HG03280 (cell line): ENCODE measurements at regions not wholly inside any gene's neighbourhood (a gene's known extent, or its start where the extent isn't known, plus 50 kb on each side); places are given as distances from the start of the nearest gene placed in this dataset.
"Not testable (repeated sequence)": the region's sequence is repeated elsewhere in the genome, so short reads cannot be mapped to it uniquely, and the experiment has no call there.

ENCODE experiments used
- ATAC-seq: cut with Tn5 transposase; IDR thresholded peaks from one replicate; pipeline ENCODE4 v1.9.1; 2021; ENCODE audit warnings: mild to moderate bottlenecking, moderate library complexity; ENCODE audit not compliant: unreplicated experiment

GRCh38 chr5:147075187-147075586 lies 159.6 kb upstream of the STK32A start:
- ATAC-seq, result no peak

- no peak for ATAC-seq
Measured at GRCh38 chr5:147080391-147080790, 154.4 kb upstream of the STK32A start.

- ATAC-seq, result no peak
Measured at GRCh38 chr5:147081311-147081764, 153.5 kb upstream of the STK32A start.

GRCh38 chr5:147084702-147085101 lies 150.1 kb upstream of the STK32A start:
- ATAC-seq, result no peak

GRCh38 chr5:147085409-147085808 lies 149.4 kb upstream of the STK32A start:
- ATAC-seq, result no peak

GRCh38 chr5:147092044-147092443 lies 142.8 kb upstream of the STK32A start:
- no peak for ATAC-seq

GRCh38 chr5:147093138-147093537 lies 141.7 kb upstream of the STK32A start:
- no peak for ATAC-seq

- ATAC-seq, result no peak
Measured at GRCh38 chr5:147095740-147096139, 139.1 kb upstream of the STK32A start.

GRCh38 chr5:147098233-147098790 lies 136.5 kb upstream of the STK32A start:
- ATAC-seq, result peak; percentile 62

GRCh38 chr5:147101659-147102369 lies 133.0 kb upstream of the STK32A start:
- no peak for ATAC-seq

- ATAC-seq, result no peak
Measured at GRCh38 chr5:147112899-147113298, 121.9 kb upstream of the STK32A start.

GRCh38 chr5:147113967-147114366 lies 120.9 kb upstream of the STK32A start:
- no peak for ATAC-seq

GRCh38 chr5:147139759-147140158 lies 95.1 kb upstream of the STK32A start:
- ATAC-seq, result not testable (repeated sequence)

- no peak for ATAC-seq
Measured at GRCh38 chr5:147140558-147140957, 94.3 kb upstream of the STK32A start.

- not testable (repeated sequence) for ATAC-seq
Measured at GRCh38 chr5:147141580-147141979, 93.2 kb upstream of the STK32A start.

GRCh38 chr5:147143215-147143614 lies 91.6 kb upstream of the STK32A start:
- ATAC-seq, result no peak

GRCh38 chr5:147145328-147145727 lies 89.5 kb upstream of the STK32A start:
- no peak for ATAC-seq

- no peak for ATAC-seq
Measured at GRCh38 chr5:147148715-147149114, 86.1 kb upstream of the STK32A start.

GRCh38 chr5:147152086-147152485 lies 82.7 kb upstream of the STK32A start:
- ATAC-seq, result no peak

GRCh38 chr5:147154809-147155208 lies 80.0 kb upstream of the STK32A start:
- no peak for ATAC-seq

GRCh38 chr5:147156012-147156411 lies 78.8 kb upstream of the STK32A start:
- ATAC-seq, result no peak

GRCh38 chr5:147160902-147161700 lies 73.7 kb upstream of the STK32A start:
- no peak for ATAC-seq
